Ovary (tissue), 7 donors: ENCODE measurements at regions not wholly inside any gene's neighbourhood (a gene's known extent, or its start where the extent isn't known, plus 50 kb on each side); places are given as distances from the start of the nearest gene placed in this dataset.
"Not testable (repeated sequence)": the region's sequence is repeated elsewhere in the genome, so short reads cannot be mapped to it uniquely, and the experiment has no call there.

Experiments used
- DNase-seq, 5 donors: peaks; one replicate each; pipeline ENCODE4 v3.0.0-alpha.2; 2019 to 2020
- H3K27ac ChIP-seq, 2 donors: fragments of 200-600 bp; one replicate each; pipeline versions ENCODE4 v1.5.1 to v1.8.0; 2019 to 2022
- H3K27me3 ChIP-seq: fragments of 200-600 bp; one replicate; pipeline ENCODE4 v1.8.0; 2022
- H3K36me3 ChIP-seq: fragments of 200-600 bp; sonication (generic); one replicate; pipeline ENCODE4 v1.5.1; 2019
- H3K4me1 ChIP-seq: one replicate; pipeline ENCODE4 v1.8.1; 2013; ENCODE audit warnings: mild to moderate bottlenecking, moderate library complexity; ENCODE audit not compliant: insufficient read depth
- H3K4me3 ChIP-seq: fragments of 200-600 bp; sonication (generic); one replicate; pipeline ENCODE4 v1.5.1; 2017
- H3K9me3 ChIP-seq, 2 donors: fragments of 200-600 bp in 1 of 2; sonication (generic) in 1 of 2; one replicate each; pipeline versions ENCODE4 v1.5.1 to v1.8.1; 2013 to 2019; ENCODE audit warnings: mild to moderate bottlenecking in 1 of 2, moderate library complexity in 1 of 2
- EP300 ChIP-seq: sonication (generic); formaldehyde crosslinking; IDR thresholded peaks from one replicate; pipeline ENCODE4 v1.6.1; 2017; ENCODE audit warnings: antibody characterized with exemption
- POLR2A ChIP-seq: fragments of 450-650 bp; IDR thresholded peaks from one replicate; pipeline ENCODE4 v1.6.1; 2017; ENCODE audit warnings: antibody characterized with exemption, mild to moderate bottlenecking, moderate library complexity
- WGBS, 3 donors: extraction: QIAGEN DNeasy Blood & Tissue Kit in 1 of 3; methylation state at CpG; one replicate each; pipeline versions ENCODE4 v1.1.5 to v1.1.7; 2013 to 2017; 5-methylcytosine and 5-hydroxymethylcytosine counted together
- intact Hi-C, 4 donors: fragments of 100-400 bp; cut with DNase I; formaldehyde crosslinking; loops; one replicate each; pipeline versions ENCODE4 v1.11.0 to v1.15.1; 2022 to 2023
- TF ChIP-seq, protein P1 (sequence below), 3 donors: fragments of 450-650 bp in 2 of 3; fragments of 200-600 bp in 1 of 3; IDR thresholded peaks; one replicate each; pipeline versions ENCODE4 v1.5.1 to v1.8.0; 2016 to 2022; ENCODE audit warnings: antibody characterized with exemption in 3 of 3, mild to moderate bottlenecking in 1 of 3
- donor health status: DM: no; HTN: no; CAD: no; lungs with moderate emphysema.
- donor health status: DM: no; HTN: no; CAD: no.
- donor health status: Bipolar disorder and iron deficiency.
- donor health status: DM: no; HTN: no; CAD: no.
- donor health status: DM: yes; HTN: yes; CAD: no.

DNA sequence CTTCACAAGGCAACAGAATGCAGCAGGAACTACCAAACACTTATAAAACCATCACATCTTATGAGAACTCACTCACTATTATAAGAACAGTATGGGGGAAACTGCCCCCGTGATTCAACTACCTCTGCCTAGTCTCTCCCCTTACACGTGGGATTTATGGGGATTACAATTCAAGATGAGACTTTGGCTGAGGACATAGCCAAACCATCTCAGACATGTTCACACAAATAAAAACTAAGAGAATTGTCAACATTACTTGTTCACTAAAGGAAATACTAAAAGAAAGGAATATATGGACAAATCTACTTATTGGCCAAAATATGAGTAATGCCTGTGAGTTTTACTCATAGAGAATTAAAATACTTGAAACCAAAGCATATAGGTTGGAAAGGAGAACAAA lies 505.1 kb downstream of the IGSF11 start:
- WGBS, 3 donors: 65 to 80% (median 80%) methylated on average over 2 of the region's 2 CpGs
- Histone ChIP-seq H3K27ac (no peak overlapping the region), H3K27me3 (no peaks in the 10 kb centered on the region), H3K9me3 (no peaks in the 10 kb centered on the region), H3K4me3 (no peak overlapping the region), H3K36me3 (no peaks in the 10 kb centered on the region), H3K4me1 (no peaks in the 10 kb centered on the region)
- no peak for DNase-seq
- TF ChIP-seq, protein P1, sequence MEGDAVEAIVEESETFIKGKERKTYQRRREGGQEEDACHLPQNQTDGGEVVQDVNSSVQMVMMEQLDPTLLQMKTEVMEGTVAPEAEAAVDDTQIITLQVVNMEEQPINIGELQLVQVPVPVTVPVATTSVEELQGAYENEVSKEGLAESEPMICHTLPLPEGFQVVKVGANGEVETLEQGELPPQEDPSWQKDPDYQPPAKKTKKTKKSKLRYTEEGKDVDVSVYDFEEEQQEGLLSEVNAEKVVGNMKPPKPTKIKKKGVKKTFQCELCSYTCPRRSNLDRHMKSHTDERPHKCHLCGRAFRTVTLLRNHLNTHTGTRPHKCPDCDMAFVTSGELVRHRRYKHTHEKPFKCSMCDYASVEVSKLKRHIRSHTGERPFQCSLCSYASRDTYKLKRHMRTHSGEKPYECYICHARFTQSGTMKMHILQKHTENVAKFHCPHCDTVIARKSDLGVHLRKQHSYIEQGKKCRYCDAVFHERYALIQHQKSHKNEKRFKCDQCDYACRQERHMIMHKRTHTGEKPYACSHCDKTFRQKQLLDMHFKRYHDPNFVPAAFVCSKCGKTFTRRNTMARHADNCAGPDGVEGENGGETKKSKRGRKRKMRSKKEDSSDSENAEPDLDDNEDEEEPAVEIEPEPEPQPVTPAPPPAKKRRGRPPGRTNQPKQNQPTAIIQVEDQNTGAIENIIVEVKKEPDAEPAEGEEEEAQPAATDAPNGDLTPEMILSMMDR (IDR thresholded peaks at IDR 0.05): no peak
- TF ChIP-seq EP300 (no peak), POLR2A (no peak)
- intact Hi-C loops: no loop called here

DNA sequence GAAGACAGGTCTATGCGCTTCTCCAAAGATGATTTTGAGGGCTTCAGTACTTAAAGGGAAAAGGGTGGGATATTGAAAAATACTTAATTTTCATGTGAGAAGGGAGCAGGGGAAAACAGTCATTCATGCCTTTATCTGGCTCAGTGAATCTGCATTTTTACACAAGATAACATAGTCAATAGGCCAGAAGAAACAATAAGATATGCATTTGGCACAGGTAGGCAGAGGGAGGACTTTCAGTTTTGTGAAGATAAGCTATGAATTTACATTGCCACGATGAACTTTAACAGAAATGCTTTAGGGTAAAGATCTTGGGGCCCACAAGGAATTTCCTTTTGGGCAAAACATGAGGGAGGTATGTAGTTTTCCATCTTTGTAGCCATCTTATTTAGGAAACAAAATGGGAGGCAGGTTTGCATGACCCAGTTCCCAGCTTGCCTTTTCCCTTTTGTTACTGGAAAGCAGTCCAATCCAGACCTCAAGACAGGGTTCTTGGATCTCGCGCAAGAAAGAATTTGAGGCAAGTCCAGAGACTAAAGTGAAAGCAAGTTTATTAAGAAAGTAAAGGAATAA lies 504.2 kb downstream of the IGSF11 start:
- TF ChIP-seq, protein P1 (IDR thresholded peaks at IDR 0.05): no peak
- TF ChIP-seq POLR2A (no peak), EP300 (no peak)
- WGBS, 3 donors: 86 to 88% (median 87%) methylated on average over 4 of the region's 4 CpGs
- H3K27ac ChIP-seq: no peak overlapping the region
- no peaks in the 10 kb centered on the region for H3K27me3 ChIP-seq
- H3K4me1 ChIP-seq: no peaks in the 10 kb centered on the region
- H3K4me3 ChIP-seq: no peak overlapping the region
- intact Hi-C loops: no loop called here
- H3K9me3 ChIP-seq: no peaks in the 10 kb centered on the region
- DNase-seq: no peak
- no peaks in the 10 kb centered on the region for H3K36me3 ChIP-seq

DNA sequence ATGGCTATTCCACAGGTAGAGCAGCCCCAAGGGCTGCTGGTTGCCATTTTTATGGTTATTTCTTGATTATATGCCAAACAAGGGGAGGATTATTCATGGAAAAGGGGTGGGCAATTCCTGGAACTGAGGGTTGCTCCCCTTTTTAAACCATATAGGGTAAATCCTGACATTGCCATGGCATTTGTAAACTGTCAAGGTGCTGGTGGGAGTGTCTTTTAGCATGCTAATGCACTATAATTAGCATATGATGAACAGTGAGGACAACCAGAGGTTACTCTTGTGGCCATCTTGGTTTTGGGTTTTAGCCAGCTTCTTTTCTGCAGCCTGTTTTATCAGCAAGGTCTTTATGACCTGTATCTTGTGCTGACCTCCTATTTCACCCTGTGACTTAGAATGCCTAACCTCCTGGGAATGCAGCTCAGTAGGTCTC lies 503.7 kb downstream of the IGSF11 start:
- H3K27me3 ChIP-seq, H3K9me3 ChIP-seq, DNase-seq, intact Hi-C loops, H3K36me3 ChIP-seq, H3K27ac ChIP-seq, H3K4me1 ChIP-seq, H3K4me3 ChIP-seq: not testable (repeated sequence)

DNA sequence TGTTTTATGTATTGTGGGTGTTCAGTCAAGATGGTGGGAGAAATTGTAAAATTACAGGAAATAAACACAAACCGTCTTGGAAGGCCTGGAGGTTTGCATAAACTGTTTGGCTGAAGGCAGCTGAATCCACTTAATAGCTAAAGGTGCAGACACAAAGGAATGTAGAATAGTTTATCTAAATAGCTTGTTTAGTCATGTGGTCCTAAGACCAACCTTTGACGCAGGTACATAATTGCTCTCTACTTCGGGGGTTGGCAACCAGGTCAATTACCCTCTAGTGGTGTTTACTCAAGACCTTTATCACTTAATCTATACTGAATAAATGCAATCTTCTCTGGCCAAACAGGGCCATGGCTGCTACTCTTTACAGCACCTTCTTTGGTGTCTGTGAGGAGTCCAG lies 502.8 kb downstream of the IGSF11 start:
- no peak for DNase-seq
- intact Hi-C loops: no loop called here
- Histone ChIP-seq H3K4me3 (no peak overlapping the region), H3K4me1 (no peaks in the 10 kb centered on the region), H3K27ac (no peak overlapping the region), H3K9me3 (no peaks in the 10 kb centered on the region), H3K27me3 (no peaks in the 10 kb centered on the region), H3K36me3 (no peaks in the 10 kb centered on the region)
- TF ChIP-seq EP300 (no peak), POLR2A (no peak)
- TF ChIP-seq, protein P1 (IDR thresholded peaks at IDR 0.05): no peak
- 36 to 72% (median 54%) methylated on average over 3 of the region's 3 CpGs for WGBS, 3 donors

DNA sequence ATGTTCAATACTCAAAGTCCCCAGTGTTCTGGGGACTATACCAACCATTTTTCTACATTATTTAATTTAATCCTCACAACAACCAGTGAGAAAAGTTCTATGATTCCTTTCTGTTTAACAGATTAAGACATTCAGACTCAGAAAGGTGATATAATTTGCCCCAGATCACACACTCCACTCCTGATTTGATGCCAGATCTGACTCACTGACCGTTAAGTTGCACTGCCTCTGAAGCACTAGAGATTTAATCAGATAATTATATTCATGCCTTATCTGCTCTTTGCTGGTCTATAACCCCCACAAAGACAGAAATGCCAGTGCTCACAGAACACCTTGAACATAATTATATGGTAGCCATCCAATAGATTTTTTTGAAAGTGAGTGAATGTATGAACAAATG lies 501.0 kb downstream of the IGSF11 start:
- Histone ChIP-seq H3K4me3 (no peak overlapping the region), H3K27me3 (no peaks in the 10 kb centered on the region), H3K9me3 (no peaks in the 10 kb centered on the region), H3K27ac (no peak overlapping the region), H3K36me3 (no peaks in the 10 kb centered on the region), H3K4me1 (no peaks in the 10 kb centered on the region)
- TF ChIP-seq POLR2A: no peak
- no peak for TF ChIP-seq EP300
- TF ChIP-seq, protein P1 (IDR thresholded peaks at IDR 0.05): no peak
- intact Hi-C loops: no loop called here
- WGBS, 3 donors: 53 to 67% (median 61%) methylated on average over 1 of the region's 1 CpG
- DNase-seq: no peak
